Fibroblast of lung (primary cell): ENCODE measurements at regions not wholly inside any gene's neighbourhood (a gene's known extent, or its start where the extent isn't known, plus 50 kb on each side); places are given as distances from the start of the nearest gene placed in this dataset.

Experiments
- EZH2 ChIP-seq: IDR thresholded peaks from 2 replicates; pipeline ENCODE4 v1.5.1; 2012; ENCODE audit warnings: low read length, control low read depth, mild to moderate bottlenecking; ENCODE audit errors: missing control alignments
- TF ChIP-seq, protein P1 (sequence below), 2 donors: IDR thresholded peaks in 1 of 2; conservative IDR thresholded peaks in 1 of 2; 1 replicate in 1 of 2; 2 replicates in 1 of 2; pipeline ENCODE4 v1.5.1; 2011 to 2012; ENCODE audit warnings: low read length in 2 of 2, control low read depth in 1 of 2, inconsistent platforms in 1 of 2, low read depth in 1 of 2, mild to moderate bottlenecking in 1 of 2

DNA sequence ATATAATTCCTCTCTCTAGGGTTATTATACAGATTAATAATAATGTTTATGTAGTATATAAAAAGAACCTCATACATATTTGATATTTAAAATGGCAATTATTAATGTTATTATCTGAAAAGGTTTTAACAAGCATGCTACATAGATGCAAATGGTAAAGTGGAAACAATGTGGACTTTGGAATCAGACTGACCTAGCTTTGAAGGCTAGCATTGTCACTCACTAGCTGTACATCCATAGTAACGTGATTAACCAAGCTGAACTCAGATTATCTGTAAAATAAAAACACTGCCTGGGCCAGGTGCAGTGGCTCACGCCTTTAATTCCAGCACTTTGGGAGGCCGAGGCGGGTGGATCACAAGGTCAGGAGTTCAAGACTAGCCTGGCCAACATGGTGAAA lies 233.7 kb upstream of the SPRY1 start:
- TF ChIP-seq, protein P1, sequence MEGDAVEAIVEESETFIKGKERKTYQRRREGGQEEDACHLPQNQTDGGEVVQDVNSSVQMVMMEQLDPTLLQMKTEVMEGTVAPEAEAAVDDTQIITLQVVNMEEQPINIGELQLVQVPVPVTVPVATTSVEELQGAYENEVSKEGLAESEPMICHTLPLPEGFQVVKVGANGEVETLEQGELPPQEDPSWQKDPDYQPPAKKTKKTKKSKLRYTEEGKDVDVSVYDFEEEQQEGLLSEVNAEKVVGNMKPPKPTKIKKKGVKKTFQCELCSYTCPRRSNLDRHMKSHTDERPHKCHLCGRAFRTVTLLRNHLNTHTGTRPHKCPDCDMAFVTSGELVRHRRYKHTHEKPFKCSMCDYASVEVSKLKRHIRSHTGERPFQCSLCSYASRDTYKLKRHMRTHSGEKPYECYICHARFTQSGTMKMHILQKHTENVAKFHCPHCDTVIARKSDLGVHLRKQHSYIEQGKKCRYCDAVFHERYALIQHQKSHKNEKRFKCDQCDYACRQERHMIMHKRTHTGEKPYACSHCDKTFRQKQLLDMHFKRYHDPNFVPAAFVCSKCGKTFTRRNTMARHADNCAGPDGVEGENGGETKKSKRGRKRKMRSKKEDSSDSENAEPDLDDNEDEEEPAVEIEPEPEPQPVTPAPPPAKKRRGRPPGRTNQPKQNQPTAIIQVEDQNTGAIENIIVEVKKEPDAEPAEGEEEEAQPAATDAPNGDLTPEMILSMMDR (conservative IDR thresholded peaks at IDR 0.05 in 1 of 2, IDR thresholded peaks at IDR 0.05 in 1 of 2; ENCODE audit: low read depth in 1 of 2, low read length in 2 of 2), result no peak
- no peak for TF ChIP-seq EZH2
